K562 (cell line): ENCODE measurements at regions not wholly inside any gene's neighbourhood (a gene's known extent, or its start where the extent isn't known, plus 50 kb on each side); places are given as distances from the start of the nearest gene placed in this dataset.

Experiments
- ATAC-seq: fragments of 200-7000 bp; cut with Tn5 transposase; 3 replicates; pipeline ENCODE4 v1.9.1; 2020; ENCODE audit warnings: moderate library complexity
- BruUV-seq: library from RNA; stranded (reverse); fragments of 400-500 nt; replicated peaks from 2 replicates; lab custom pipeline; 2021; lab: Mats Ljungman, UMichigan
- CTCF ChIA-PET: fragments of 300-600 bp; formaldehyde crosslinking; extraction: SDS; loops from one replicate; lab custom pipeline; 2021; ENCODE audit warnings: low intra/inter-chr PET ratio; lab: Yijun Ruan, JAX
- POLR2A ChIA-PET: fragments of 300-600, 350-650 bp; sonication (Branson Sonifier 250); formaldehyde crosslinking; extraction: SDS; loops from one replicate; lab custom pipeline; 2021; ENCODE audit warnings: antibody characterized with exemption, inconsistent platforms; lab: Yijun Ruan, JAX
- DNase-seq, 4 experiments: peaks; one replicate each; pipeline versions ENCODE4 v3.0.0 to v3.0.0-alpha.2; 2011 to 2018; ENCODE audit warnings: low spot score in 3 of 4, mixed read lengths in 3 of 4; ENCODE audit errors: extremely low read depth in 1 of 4
- FAIRE-seq: peaks from 2 replicates; lab custom pipeline; 2011; peaks lifted over from hg19 to GRCh38; lab: Jason Lieb, UNC
- H2AFZ ChIP-seq: 2 replicates; pipeline ENCODE4 v1.6.0; 2011; ENCODE audit warnings: low read depth, low read length, control low read depth, inconsistent platforms
- H3K27ac ChIP-seq: fragments of 200-600 bp; 3 replicates; pipeline ENCODE4 v1.8.0; 2011; ENCODE audit warnings: low read depth, mild to moderate bottlenecking, control low read depth, inconsistent platforms, low read length, moderate library complexity, mixed read lengths; ENCODE audit errors: extremely low read depth
- H3K27me3 ChIP-seq, 2 experiments: fragments of 300-600 bp in 1 of 2; 2 replicates in 1 of 2; 3 replicates in 1 of 2; pipeline versions ENCODE4 v1.6.0 to v1.8.0; 2011; ENCODE audit warnings: inconsistent platforms in 2 of 2, low read length in 2 of 2, mild to moderate bottlenecking in 1 of 2, mixed read lengths in 1 of 2, moderate library complexity in 1 of 2; ENCODE audit not compliant: control insufficient read depth in 2 of 2, insufficient read depth in 2 of 2
- H3K36me3 ChIP-seq: fragments of 300-600 bp; 3 replicates; pipeline ENCODE4 v1.8.0; 2011; ENCODE audit warnings: mild to moderate bottlenecking, low read length, inconsistent platforms; ENCODE audit not compliant: control insufficient read depth, insufficient read depth
- H3K4me1 ChIP-seq, 2 experiments: fragments of 200-600 bp in 1 of 2; replicated peaks in 1 of 2; 2 replicates in 1 of 2; 3 replicates in 1 of 2; pipeline versions ENCODE4 v1.5.1 to v1.8.0; 2011; ENCODE audit warnings: inconsistent platforms in 2 of 2, low read length in 2 of 2, mild to moderate bottlenecking in 1 of 2, mixed read lengths in 1 of 2, moderate library complexity in 1 of 2; ENCODE audit not compliant: control insufficient read depth in 2 of 2, insufficient read depth in 2 of 2
- H3K4me2 ChIP-seq: 2 replicates; pipeline ENCODE4 v1.6.1; 2011; ENCODE audit warnings: low read length, control low read depth, inconsistent platforms, mixed read lengths; ENCODE audit not compliant: insufficient read depth
- H3K4me3 ChIP-seq: fragments of 200-600 bp; sonication (generic), shearing (Covaris generic); 2 replicates; pipeline ENCODE4 v1.5.1; 2016; ENCODE audit warnings: control low read depth, inconsistent platforms
- H3K79me2 ChIP-seq: fragments of 200-600 bp; 3 replicates; pipeline ENCODE4 v1.8.0; 2011; ENCODE audit warnings: low read length, inconsistent platforms; ENCODE audit not compliant: control insufficient read depth, insufficient read depth
- H3K9ac ChIP-seq, 2 experiments: 2 replicates each; pipeline versions ENCODE4 v1.6.0 to v1.6.1; 2011; ENCODE audit warnings: low read depth in 2 of 2, low read length in 2 of 2, control low read depth in 1 of 2, inconsistent platforms in 1 of 2, mild to moderate bottlenecking in 1 of 2, mixed read lengths in 1 of 2; ENCODE audit not compliant: insufficient read depth in 1 of 2
- H3K9me1 ChIP-seq: one replicate; pipeline ENCODE4 v1.6.0; 2011; ENCODE audit warnings: inconsistent platforms, mild to moderate bottlenecking, low read length, moderate library complexity; ENCODE audit not compliant: control insufficient read depth, insufficient read depth
- H3K9me3 ChIP-seq: replicated peaks from 2 replicates; pipeline ENCODE4 v1.5.1; 2011; ENCODE audit warnings: low read depth, low read length, inconsistent platforms; ENCODE audit not compliant: control insufficient read depth, insufficient read depth
- H4K20me1 ChIP-seq: replicated peaks from 2 replicates; pipeline ENCODE4 v1.6.1; 2011; ENCODE audit warnings: low read length, inconsistent platforms, mixed read lengths; ENCODE audit not compliant: control insufficient read depth, insufficient read depth
- CEBPZ ChIP-seq: fragments of 150-350 bp; IDR thresholded peaks from 2 replicates; pipeline ENCODE4 v1.6.1; 2014; ENCODE audit warnings: low read depth, mild to moderate bottlenecking, low read length, borderline replicate concordance
- CHCHD3 ChIP-seq: fragments of 250-450 bp; sonication (Bioruptor Pico); IDR thresholded peaks from 2 replicates; pipeline ENCODE4 v2.1.2; 2022; ENCODE audit warnings: mild to moderate bottlenecking
- EWSR1 ChIP-seq: fragments of 450-650 bp; IDR thresholded peaks from 2 replicates; pipeline ENCODE4 v1.6.1; 2018; ENCODE audit warnings: borderline replicate concordance, mild to moderate bottlenecking, low read depth, moderate library complexity; ENCODE audit not compliant: partially characterized antibody
- HNRNPH1 ChIP-seq: fragments of 200-400 bp; formaldehyde crosslinking; optimal IDR thresholded peaks from 2 replicates; pipeline ENCODE3; 2017; ENCODE audit warnings: low read depth, mild to moderate bottlenecking, low read length, moderate library complexity
- IFI16 ChIP-seq: fragments of 250-450 bp; sonication (Bioruptor Pico); IDR thresholded peaks from 2 replicates; pipeline ENCODE4 v2.1.2; 2022; ENCODE audit warnings: mild to moderate bottlenecking, inconsistent platforms
- KLF1 ChIP-seq: fragments of 450-650 bp; IDR thresholded peaks from 2 replicates; pipeline ENCODE4 v1.6.1; 2016; ENCODE audit warnings: missing genetic modification characterization, missing compliant biosample characterization
- LCOR ChIP-seq: sonication (generic); formaldehyde crosslinking; IDR thresholded peaks from 2 replicates; pipeline ENCODE4 v1.8.0; 2022; ENCODE audit warnings: mild to moderate bottlenecking, missing genetic modification reagents
- MAFK ChIP-seq: IDR thresholded peaks from 2 replicates; pipeline ENCODE4 v1.6.1; 2011; ENCODE audit warnings: low read length, improper control_type of control experiment
- NFIC ChIP-seq: fragments of 450-650 bp; IDR thresholded peaks from 2 replicates; pipeline ENCODE4 v1.6.1; 2017; ENCODE audit warnings: mild to moderate bottlenecking, inconsistent platforms
- RBBP5 ChIP-seq: fragments of 200-600 bp; sonication (generic); IDR thresholded peaks from 2 replicates; pipeline ENCODE4 v1.6.1; 2012; ENCODE audit warnings: borderline replicate concordance, mild to moderate bottlenecking, low read length, control low read depth, inconsistent platforms; ENCODE audit not compliant: insufficient read depth, poor library complexity, severe bottlenecking
- SIRT6 ChIP-seq: IDR thresholded peaks from one replicate; pipeline ENCODE4 v1.6.1; 2012; ENCODE audit warnings: low read depth, mild to moderate bottlenecking, control low read depth, inconsistent platforms, low read length, moderate library complexity
- WGBS: fragments of 100-300 bp; shearing (Covaris generic); methylation state at CpG from one replicate; pipeline ENCODE4 v1.1.6; 2016; ENCODE audit warnings: low coverage, mixed read lengths; ENCODE audit not compliant: insufficient coverage; ENCODE audit errors: missing lambda C conversion rate; 5-methylcytosine and 5-hydroxymethylcytosine counted together
- in situ Hi-C: fragments of 300-500 bp; cut with MboI; formaldehyde crosslinking; loops from 4 replicates; pipeline ENCODE4 v1.15.0; 2018; ENCODE audit warnings: inconsistent platforms, mixed read lengths
- intact Hi-C: fragments of 100-400 bp; cut with micrococcal nuclease; formaldehyde crosslinking; loops from 2 replicates; pipeline ENCODE4 v1.14.2; 2022
- TF ChIP-seq, protein P1 (sequence below): fragments of 250-450 bp; sonication (Bioruptor Pico); IDR thresholded peaks from 2 replicates; pipeline ENCODE4 v1.8.0; 2021; ENCODE audit warnings: mild to moderate bottlenecking, moderate library complexity

DNA sequence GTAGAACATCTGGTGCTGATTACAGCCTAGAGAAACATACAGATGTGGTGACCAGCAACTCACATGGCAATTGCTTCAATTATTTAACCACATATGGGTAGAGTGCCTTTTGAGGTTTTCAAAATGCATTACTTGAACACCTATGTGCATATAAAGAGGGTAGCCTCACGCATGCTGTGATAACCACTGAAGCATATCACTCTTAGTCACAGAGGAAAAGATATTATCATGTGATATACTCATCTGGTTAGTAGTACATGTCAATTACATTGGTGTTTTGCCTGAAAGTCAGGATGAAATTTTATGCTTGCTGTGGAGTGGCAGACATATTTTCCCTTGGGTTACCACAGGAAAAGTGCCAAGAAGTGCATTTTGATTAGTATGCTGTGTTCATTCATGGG, 459.3 kb upstream of the AGTR1 start:
- TF ChIP-seq NFIC: no peak
- TF ChIP-seq KLF1 (tag): no peak
- TF ChIP-seq RBBP5: no peak
- no peak for TF ChIP-seq CHCHD3
- no peaks in the 10 kb centered on the region for H3K4me1 ChIP-seq
- DNase-seq (no peak), FAIRE-seq (no peak), ATAC-seq (no peak)
- H3K9me3 ChIP-seq: no peaks in the 10 kb centered on the region
- no peaks in the 10 kb centered on the region for H3K9me1 ChIP-seq
- no peak overlapping the region for H2AFZ ChIP-seq
- WGBS: 8% methylated on average over 1 of the region's 1 CpG
- no peak overlapping the region for H3K4me3 ChIP-seq
- no peak overlapping the region for H3K9ac ChIP-seq
- H3K27ac ChIP-seq: no peak overlapping the region
- intact Hi-C loops: no loop called here
- H3K36me3 ChIP-seq: no peaks in the 10 kb centered on the region
- ChIA-PET POLR2A (no interaction called here), CTCF (no interaction called here)
- no TSS peak for BruUV-seq
- in situ Hi-C loops: no loop called here
- no peak overlapping the region for H3K4me2 ChIP-seq
- no peaks in the 10 kb centered on the region for H4K20me1 ChIP-seq
- H3K79me2 ChIP-seq: no peaks in the 10 kb centered on the region
- no peaks in the 10 kb centered on the region for H3K27me3 ChIP-seq

DNA sequence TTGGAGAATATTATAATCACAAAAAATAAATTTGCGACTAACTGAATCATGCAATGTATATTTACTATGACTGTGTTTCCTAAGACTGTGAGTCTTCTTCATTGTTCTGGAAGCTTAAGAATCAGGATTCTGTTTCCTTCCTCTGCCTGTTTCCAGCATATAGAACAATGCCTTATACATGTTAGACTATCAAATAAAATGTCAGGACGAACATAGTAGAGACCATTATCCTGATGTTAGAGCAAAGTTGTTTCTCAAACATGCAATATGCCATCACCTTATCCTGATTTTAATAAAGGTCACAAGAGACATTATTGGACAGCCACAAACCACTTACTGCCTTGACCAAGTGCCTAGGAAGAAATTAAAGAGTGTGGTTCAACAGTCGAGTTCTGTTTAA, 457.4 kb upstream of the AGTR1 start:
- ATAC-seq: no peak
- H3K79me2 ChIP-seq: no peaks in the 10 kb centered on the region
- H3K27me3 ChIP-seq: no peaks in the 10 kb centered on the region
- no peak overlapping the region for H3K4me3 ChIP-seq
- no peak overlapping the region for H3K27ac ChIP-seq
- no peak for FAIRE-seq
- in situ Hi-C loops: no loop called here
- H3K9ac ChIP-seq: no peak overlapping the region
- H3K4me2 ChIP-seq: no peak overlapping the region
- no peaks in the 10 kb centered on the region for H3K36me3 ChIP-seq
- ChIA-PET CTCF (no interaction called here), POLR2A (no interaction called here)
- H4K20me1 ChIP-seq: no peaks in the 10 kb centered on the region
- no peaks in the 10 kb centered on the region for H3K9me1 ChIP-seq
- DNase-seq: no peak
- H3K9me3 ChIP-seq: no peaks in the 10 kb centered on the region
- intact Hi-C loops: no loop called here
- BruUV-seq: no TSS peak
- no peaks in the 10 kb centered on the region for H3K4me1 ChIP-seq
- H2AFZ ChIP-seq: no peak overlapping the region
- WGBS: 0% methylated on average over 3 of the region's 3 CpGs
- TF ChIP-seq IFI16 (no peak), MAFK (no peak), HNRNPH1 (no peak), CEBPZ (no peak), SIRT6 (no peak), LCOR (no peak), EWSR1 (no peak)
- TF ChIP-seq, protein P1, sequence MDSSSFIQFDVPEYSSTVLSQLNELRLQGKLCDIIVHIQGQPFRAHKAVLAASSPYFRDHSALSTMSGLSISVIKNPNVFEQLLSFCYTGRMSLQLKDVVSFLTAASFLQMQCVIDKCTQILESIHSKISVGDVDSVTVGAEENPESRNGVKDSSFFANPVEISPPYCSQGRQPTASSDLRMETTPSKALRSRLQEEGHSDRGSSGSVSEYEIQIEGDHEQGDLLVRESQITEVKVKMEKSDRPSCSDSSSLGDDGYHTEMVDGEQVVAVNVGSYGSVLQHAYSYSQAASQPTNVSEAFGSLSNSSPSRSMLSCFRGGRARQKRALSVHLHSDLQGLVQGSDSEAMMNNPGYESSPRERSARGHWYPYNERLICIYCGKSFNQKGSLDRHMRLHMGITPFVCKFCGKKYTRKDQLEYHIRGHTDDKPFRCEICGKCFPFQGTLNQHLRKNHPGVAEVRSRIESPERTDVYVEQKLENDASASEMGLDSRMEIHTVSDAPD: no peak
